ENCODE measurements at regions not wholly inside any gene's neighbourhood (a gene's known extent, or its start where the extent isn't known, plus 50 kb on each side); places are given as distances from the start of the nearest gene placed in this dataset.

DNA sequence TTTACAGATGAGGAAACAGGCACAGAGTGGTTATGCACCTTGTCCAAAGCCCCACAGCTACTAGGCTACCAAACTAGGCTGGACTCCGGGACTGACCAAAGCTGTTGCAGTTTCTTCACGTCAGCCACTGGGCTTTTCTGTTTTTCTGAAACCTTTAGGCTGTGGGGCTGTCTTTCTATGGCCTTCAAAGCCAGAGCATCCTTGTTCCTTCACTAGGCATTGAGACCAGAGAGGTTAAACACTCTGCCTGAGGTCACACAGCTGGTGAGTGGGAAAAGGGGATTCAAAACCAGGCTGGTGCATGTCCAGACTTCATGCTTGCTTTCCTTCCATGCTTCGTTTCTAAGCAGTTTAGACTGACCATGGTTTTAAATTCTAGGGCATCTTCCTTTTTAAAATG, 97.5 kb upstream of the KCNG1 start:
- no peak for TF ChIP-seq CTCF (conservative IDR thresholded peaks at IDR 0.05)
- TF ChIP-seq ZFX (IDR thresholded peaks at IDR 0.05): no peak

Measured in C4-2B (cell line).